Activated T-helper 2 cell treated with anti-CD3 and anti-CD28 coated beads, Interferon-gamma antibody, Interleukin-2, Interleukin-4, amounts not matched to agents 10 μg/mL and 5 μg/mL and 100 μg/mL, durations not matched to agents 14 hours and 24 hours and 36 hours (primary cell): ENCODE measurements at regions not wholly inside any gene's neighbourhood (a gene's known extent, or its start where the extent isn't known, plus 50 kb on each side); places are given as distances from the start of the nearest gene placed in this dataset.

Source experiments
- DNase-seq: peaks from one replicate; pipeline ENCODE4 v3.0.0; 2021; ENCODE audit warnings: low spot score
- H3K27ac Mint-ChIP-seq: one replicate; pipeline ENCODE4 v1.8.0; 2021; ENCODE audit warnings: mixed read lengths
- H3K27me3 Mint-ChIP-seq: one replicate; pipeline ENCODE4 v1.8.0; 2021; ENCODE audit warnings: low read depth, mixed read lengths
- H3K36me3 Mint-ChIP-seq: one replicate; pipeline ENCODE4 v1.8.0; 2021; ENCODE audit warnings: low read depth, mixed read lengths
- H3K4me1 Mint-ChIP-seq: one replicate; pipeline ENCODE4 v1.8.0; 2021; ENCODE audit warnings: low read depth, mixed read lengths
- H3K4me3 Mint-ChIP-seq: one replicate; pipeline ENCODE4 v1.8.0; 2021; ENCODE audit warnings: low read depth, mild to moderate bottlenecking, moderate library complexity, mixed read lengths
- H3K9me3 Mint-ChIP-seq: one replicate; pipeline ENCODE4 v1.8.0; 2021; ENCODE audit warnings: mixed read lengths
- intact Hi-C: fragments of 100-400 bp; cut with micrococcal nuclease; formaldehyde crosslinking; loops from one replicate; pipeline ENCODE4 v1.15.1; 2023

- intact Hi-C loops = no loop called here
- H3K36me3 Mint-ChIP-seq = no peaks in the 10 kb centered on the region
- H3K4me1 Mint-ChIP-seq = no peaks in the 10 kb centered on the region
- H3K4me3 Mint-ChIP-seq = no peak overlapping the region
- no peak for DNase-seq
- H3K27ac Mint-ChIP-seq = no peak overlapping the region
- H3K9me3 Mint-ChIP-seq = peaks cover 45% of the 10 kb centered on the region
- H3K27me3 Mint-ChIP-seq = no peaks in the 10 kb centered on the region
These were observed 1174.6 kb downstream of the CDH9 start for GRCh38 chr5:25863811-25864210.

DNA sequence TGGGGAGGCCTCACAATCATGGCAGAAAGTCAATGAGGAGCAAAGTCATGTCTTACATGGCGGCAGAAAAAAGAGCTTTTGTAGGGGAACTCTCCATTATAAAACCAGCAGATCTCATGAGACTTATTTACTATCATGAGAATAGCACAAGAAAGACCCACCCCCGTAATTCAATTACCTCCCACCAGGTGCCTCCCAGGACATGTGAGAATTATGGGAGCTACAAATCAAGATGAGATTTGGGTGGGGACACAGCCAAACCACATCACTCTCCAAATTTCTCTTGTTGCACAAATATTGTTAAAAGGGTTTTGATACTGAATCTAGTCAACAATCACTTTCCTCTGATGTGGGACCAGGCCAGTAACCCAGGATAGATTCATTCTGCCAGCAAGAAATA lies 1176.1 kb downstream of the CDH9 start:
- Mint-ChIP-seq H3K9me3 (peaks cover 50% of the 10 kb centered on the region), H3K27ac (no peak overlapping the region), H3K4me1 (no peaks in the 10 kb centered on the region), H3K36me3 (no peaks in the 10 kb centered on the region), H3K4me3 (no peak overlapping the region), H3K27me3 (no peaks in the 10 kb centered on the region)
- DNase-seq = no peak
- intact Hi-C loops = no loop called here

DNA sequence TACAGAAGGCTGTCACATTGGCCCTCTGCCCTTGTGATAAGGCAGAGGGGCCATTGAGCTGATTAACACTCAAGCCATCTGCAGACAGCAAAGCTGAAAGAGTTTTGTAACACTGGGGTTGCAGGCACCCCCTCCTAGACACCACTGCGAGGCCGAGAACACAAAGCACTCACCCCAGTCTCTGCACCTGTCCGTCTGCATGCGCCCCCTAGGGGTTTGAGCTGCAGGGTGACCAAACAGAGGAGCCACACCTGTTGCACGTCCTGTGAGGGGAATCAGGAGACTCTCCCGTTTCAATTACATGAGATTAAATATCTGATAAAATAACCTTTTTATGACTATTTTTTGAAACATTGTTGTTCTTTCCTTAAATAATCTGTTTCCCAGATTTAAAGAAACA lies 1180.4 kb downstream of the CDH9 start:
- no peaks in the 10 kb centered on the region for H3K4me1 Mint-ChIP-seq
- no peak overlapping the region for H3K27ac Mint-ChIP-seq
- DNase-seq = no peak
- intact Hi-C loops = no loop called here
- H3K9me3 Mint-ChIP-seq = peaks cover 59% of the 10 kb centered on the region
- no peaks in the 10 kb centered on the region for H3K27me3 Mint-ChIP-seq
- H3K4me3 Mint-ChIP-seq = no peak overlapping the region
- no peaks in the 10 kb centered on the region for H3K36me3 Mint-ChIP-seq

- intact Hi-C loops = no loop called here
- no peak for DNase-seq
- no peaks in the 10 kb centered on the region for H3K4me1 Mint-ChIP-seq
- peaks cover 36% of the 10 kb centered on the region for H3K9me3 Mint-ChIP-seq
- no peak overlapping the region for H3K4me3 Mint-ChIP-seq
- H3K27ac Mint-ChIP-seq = no peak overlapping the region
- no peaks in the 10 kb centered on the region for H3K36me3 Mint-ChIP-seq
- no peaks in the 10 kb centered on the region for H3K27me3 Mint-ChIP-seq
These were observed 1187.1 kb downstream of the CDH9 start for GRCh38 chr5:25851301-25851700.

DNA sequence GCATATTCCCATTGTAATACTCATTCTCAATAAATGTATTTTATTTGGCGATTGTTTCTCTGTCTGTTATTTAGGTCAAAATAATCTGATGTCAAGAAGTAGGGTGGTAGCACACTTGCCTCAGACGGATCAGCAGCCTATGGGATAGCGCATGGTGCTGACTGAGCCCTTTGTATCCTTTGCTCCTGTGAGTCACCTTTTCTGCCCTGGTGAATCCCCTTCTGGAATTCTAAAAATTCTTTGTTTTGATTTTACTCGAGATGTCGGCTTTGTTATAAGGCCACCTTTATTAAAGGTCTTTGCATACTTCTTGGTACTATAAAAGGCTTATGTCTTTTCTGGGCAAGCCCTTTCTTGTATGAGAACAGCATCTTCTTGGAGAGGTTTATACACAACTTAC lies 1187.8 kb downstream of the CDH9 start:
- no peak overlapping the region for H3K27ac Mint-ChIP-seq
- H3K9me3 Mint-ChIP-seq = peaks cover 30% of the 10 kb centered on the region
- no peak for DNase-seq
- H3K4me1 Mint-ChIP-seq = no peaks in the 10 kb centered on the region
- H3K27me3 Mint-ChIP-seq = no peaks in the 10 kb centered on the region
- H3K4me3 Mint-ChIP-seq = no peak overlapping the region
- no peaks in the 10 kb centered on the region for H3K36me3 Mint-ChIP-seq
- intact Hi-C loops = no loop called here

DNA sequence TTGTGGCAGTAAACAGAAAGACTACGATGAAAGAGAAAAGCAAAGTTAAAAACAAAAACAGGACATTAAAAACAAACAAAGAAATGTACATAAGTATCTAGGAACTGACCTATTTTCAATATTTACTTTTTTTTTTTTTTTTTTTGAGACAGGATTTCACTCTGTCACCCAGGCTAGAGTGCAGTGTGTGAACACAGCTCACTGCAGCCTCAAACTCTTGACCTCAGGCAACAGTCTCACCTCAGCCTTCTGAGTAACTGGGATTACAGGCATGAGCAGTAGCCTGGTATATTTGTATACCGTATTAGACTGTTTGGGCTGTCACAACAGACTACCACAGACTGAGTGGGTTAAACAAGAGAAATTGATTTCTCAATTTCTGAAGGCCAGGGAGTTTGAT lies 1189.1 kb downstream of the CDH9 start:
- peaks cover 30% of the 10 kb centered on the region for H3K9me3 Mint-ChIP-seq
- H3K4me3 Mint-ChIP-seq = no peak overlapping the region
- H3K27ac Mint-ChIP-seq = no peak overlapping the region
- intact Hi-C loops = no loop called here
- no peaks in the 10 kb centered on the region for H3K36me3 Mint-ChIP-seq
- no peaks in the 10 kb centered on the region for H3K27me3 Mint-ChIP-seq
- no peaks in the 10 kb centered on the region for H3K4me1 Mint-ChIP-seq
- no peak for DNase-seq

- H3K4me3 Mint-ChIP-seq = no peak overlapping the region
- no peak for DNase-seq
- no peaks in the 10 kb centered on the region for H3K4me1 Mint-ChIP-seq
- H3K36me3 Mint-ChIP-seq = no peaks in the 10 kb centered on the region
- no peak overlapping the region for H3K27ac Mint-ChIP-seq
- H3K27me3 Mint-ChIP-seq = no peaks in the 10 kb centered on the region
- intact Hi-C loops = no loop called here
- H3K9me3 Mint-ChIP-seq = peaks cover 19% of the 10 kb centered on the region
These were observed 1178.6 kb upstream of the CDH10 start for GRCh38 chr5:25823330-25823873.
